GM18951 (cell line): ENCODE measurements at regions not wholly inside any gene's neighbourhood (a gene's known extent, or its start where the extent isn't known, plus 50 kb on each side); places are given as distances from the start of the nearest gene placed in this dataset.

ENCODE experiments used
- POLR2A ChIP-seq: IDR thresholded peaks from 4 replicates; pipeline ENCODE4 v1.6.1; 2011; ENCODE audit warnings: mild to moderate bottlenecking; ENCODE audit not compliant: insufficient read length, insufficient read depth; ENCODE audit errors: extremely low read depth
- in situ Hi-C: fragments of 300-500 bp; cut with MboI; formaldehyde crosslinking; loops from one replicate; pipeline ENCODE4 v1.12.0; 2022; ENCODE audit warnings: low sequenced_read_pairs, mixed read lengths, inconsistent platforms; ENCODE audit not compliant: unreplicated experiment

DNA sequence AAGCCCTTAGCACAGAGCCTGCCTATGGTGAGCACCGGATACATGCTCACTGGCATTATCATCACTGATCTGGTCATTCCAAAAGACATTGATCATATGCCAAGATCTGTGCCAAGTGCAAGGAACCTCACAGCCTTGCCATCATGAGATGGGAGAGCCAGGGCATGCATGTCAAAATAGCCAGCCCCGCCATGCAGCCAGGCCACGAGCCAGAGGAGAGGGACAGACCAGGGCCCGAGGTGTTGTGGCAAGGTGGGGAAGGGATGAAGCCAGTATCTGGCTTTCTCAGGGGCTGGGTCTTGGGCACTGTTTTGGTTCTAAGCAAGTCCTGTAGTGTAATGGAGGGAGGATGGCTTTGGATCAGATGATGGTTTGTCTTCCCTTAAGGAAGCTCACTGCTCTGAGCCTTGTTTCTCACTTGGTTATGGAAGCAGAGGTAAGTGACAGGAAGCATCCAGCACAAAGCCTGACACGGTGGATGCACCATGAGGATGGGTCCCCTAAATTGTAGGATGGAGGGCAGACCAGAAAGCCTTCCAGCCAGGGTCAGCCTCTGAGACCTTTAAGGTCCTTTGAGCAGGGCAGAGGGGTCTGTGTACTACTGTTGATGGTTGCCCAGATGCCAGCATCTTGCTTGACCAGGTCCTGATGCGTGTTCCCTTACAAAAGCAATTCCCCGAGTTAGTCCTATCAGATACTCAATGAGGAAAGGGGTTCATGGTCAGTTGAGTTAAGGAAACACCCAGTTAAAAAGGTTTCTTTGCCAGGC lies 247.7 kb upstream of the TLE3 start:
- in situ Hi-C loops, result no loop called here
- TF ChIP-seq POLR2A, result no peak

GRCh38 chr15:70344666-70345065 lies 246.9 kb upstream of the TLE3 start:
- in situ Hi-C loops, result no loop called here
- TF ChIP-seq POLR2A, result no peak

GRCh38 chr15:70343961-70344621 lies 246.4 kb upstream of the TLE3 start:
- in situ Hi-C loops, result no loop called here

GRCh38 chr15:70342554-70343548 lies 245.1 kb upstream of the TLE3 start:
- TF ChIP-seq POLR2A, result no peak
- in situ Hi-C loops, result no loop called here

More at GRCh38 chr15:70343961-70344621, 246.4 kb upstream of the TLE3 start:
- TF ChIP-seq POLR2A, result no peak

- no peak for TF ChIP-seq POLR2A
- in situ Hi-C loops, result no loop called here
These were observed 244.4 kb upstream of the TLE3 start for GRCh38 chr15:70342141-70342540.

DNA sequence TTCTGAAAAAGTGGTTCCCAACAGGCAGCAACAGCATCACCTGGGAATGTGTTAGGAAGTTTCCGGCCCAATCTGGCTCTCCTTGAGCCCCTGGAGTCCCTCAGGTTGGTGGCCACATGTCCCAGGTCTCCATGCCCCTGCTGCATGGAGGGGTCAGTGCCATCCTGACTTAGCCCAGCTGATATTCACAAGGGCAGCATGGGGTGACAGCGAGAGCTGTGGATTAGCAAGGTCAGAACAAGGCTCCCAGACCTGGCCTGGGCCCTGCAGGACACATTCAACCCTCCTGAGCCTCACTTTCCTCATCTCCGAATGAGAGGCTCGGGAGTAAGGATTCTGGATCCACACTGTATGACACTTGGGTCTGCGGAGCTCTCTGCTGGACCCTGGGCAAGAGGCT lies 243.8 kb upstream of the TLE3 start:
- TF ChIP-seq POLR2A, result no peak
- in situ Hi-C loops, result no loop called here

GRCh38 chr15:70340494-70340870 lies 242.8 kb upstream of the TLE3 start:
- TF ChIP-seq POLR2A, result no peak
- in situ Hi-C loops, result no loop called here

- in situ Hi-C loops, result no loop called here
- TF ChIP-seq POLR2A, result no peak
These were observed 242.1 kb upstream of the TLE3 start for GRCh38 chr15:70339571-70340493.

DNA sequence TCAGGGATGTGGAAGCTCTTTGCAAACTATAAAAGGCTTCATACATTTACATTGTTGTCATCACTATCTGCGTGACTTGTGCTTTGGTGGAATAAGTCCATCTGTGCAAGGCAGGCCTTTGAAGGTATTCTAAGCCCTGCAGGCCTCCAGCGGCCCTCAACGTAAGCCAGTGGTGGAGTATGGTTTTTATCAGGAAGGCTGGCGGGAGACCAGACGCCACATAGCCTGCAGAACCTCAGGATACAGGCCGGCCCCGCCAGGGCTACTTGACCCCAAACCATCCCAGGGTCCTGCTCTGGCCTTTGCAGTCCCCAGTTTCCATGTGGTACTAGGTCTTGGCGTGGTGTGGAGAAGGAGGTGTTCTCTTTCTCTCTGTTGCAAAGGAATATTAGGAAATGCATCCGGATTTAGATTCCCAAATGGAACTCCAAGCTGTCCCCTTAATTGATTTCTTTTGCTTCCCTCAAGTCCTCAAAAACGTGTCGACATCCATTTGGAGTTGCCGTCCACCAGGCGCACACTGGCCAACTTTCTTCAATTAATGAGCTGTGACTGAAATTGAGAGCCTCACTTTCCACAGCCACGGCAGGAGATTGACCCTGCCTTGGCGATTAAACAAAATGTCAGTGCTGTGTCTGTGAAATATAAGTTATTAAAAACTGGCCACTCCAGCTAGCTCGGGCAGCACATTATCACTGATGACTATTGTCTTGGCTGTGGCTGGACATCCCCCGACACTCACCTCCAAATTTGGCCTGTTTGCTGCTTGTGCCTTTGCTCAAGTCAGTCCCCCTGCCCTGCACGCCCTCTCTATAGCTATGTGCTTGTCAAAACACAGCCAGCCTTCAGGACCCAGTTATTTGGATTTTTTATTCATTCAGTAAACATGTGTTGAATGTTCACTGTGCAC lies 239.8 kb upstream of the TLE3 start:
- in situ Hi-C loops, result no loop called here

GRCh38 chr15:70336425-70337009 lies 238.8 kb upstream of the TLE3 start:
- TF ChIP-seq POLR2A, result no peak
- in situ Hi-C loops, result no loop called here

More for the DNA sequence above, 239.8 kb upstream of the TLE3 start:
- TF ChIP-seq POLR2A, result no peak

DNA sequence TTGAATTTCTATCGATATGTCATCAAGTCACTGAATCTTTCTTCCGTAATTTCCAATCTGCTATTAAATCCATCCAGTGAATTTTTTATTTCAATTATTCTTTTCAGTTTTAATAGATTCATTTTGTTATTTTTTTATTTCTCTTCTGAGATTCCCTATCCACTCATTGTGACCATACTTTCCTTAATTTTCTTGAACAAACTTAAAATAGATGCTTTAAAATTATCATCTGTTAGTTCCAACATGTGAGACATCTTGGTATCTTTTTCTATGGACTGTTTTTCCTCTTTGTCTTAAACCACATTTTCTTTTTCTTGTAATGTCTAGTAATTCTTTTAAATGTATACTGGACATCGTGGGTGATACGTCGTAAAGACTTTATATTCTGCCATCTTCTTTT lies 236.6 kb upstream of the TLE3 start:
- in situ Hi-C loops, result no loop called here
- TF ChIP-seq POLR2A, result no peak

DNA sequence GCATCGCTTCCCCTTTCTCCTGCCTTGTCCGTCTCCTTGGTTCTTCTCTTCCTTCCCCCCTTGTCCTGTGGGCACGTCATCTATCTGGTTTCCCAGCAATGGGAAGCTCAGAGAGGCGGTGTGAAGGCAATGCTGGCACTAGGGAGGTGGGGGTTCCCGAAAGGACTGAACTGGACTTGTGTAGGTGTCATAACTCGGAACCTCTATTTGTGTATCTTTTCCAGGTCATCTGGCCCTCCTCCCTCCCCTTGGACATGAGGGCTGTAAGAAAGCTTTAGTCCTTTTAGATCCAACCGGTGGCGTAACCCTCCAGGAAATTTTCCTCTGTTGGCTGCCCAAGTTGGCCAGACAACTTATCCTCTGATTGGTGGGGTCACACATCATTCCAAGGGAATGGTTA lies 231.5 kb upstream of the TLE3 start:
- TF ChIP-seq POLR2A, result no peak
- in situ Hi-C loops, result no loop called here
